Gastrocnemius medialis (tissue), 4 donors: ENCODE measurements at regions not wholly inside any gene's neighbourhood (a gene's known extent, or its start where the extent isn't known, plus 50 kb on each side); places are given as distances from the start of the nearest gene placed in this dataset.

Source experiments
- CTCF ChIP-seq, 5 experiments: fragments of 450-650 bp in 3 of 5; fragments of 200-600 bp in 2 of 5; sonication (generic) in 2 of 5; IDR thresholded peaks in 4 of 5; conservative IDR thresholded peaks in 1 of 5; 1 replicate in 4 of 5; 2 replicates in 1 of 5; pipeline ENCODE4 v1.5.1; 2016 to 2019; ENCODE audit warnings: antibody characterized with exemption in 5 of 5, mild to moderate bottlenecking in 3 of 5, moderate library complexity in 3 of 5
- POLR2A ChIP-seq, 2 donors: fragments of 450-650 bp; IDR thresholded peaks; one replicate each; pipeline ENCODE4 v1.6.1; 2017; ENCODE audit warnings: antibody characterized with exemption in 2 of 2, mild to moderate bottlenecking in 2 of 2, moderate library complexity in 2 of 2

- TF ChIP-seq POLR2A (IDR thresholded peaks at IDR 0.05), result no peak
- no peak for TF ChIP-seq CTCF (IDR thresholded peaks at IDR 0.05 in 4 of 5, conservative IDR thresholded peaks at IDR 0.05 in 1 of 5)
These were observed 345.4 kb upstream of the GATB start for GRCh38 chr4:152106113-152106763.
